GM18868 (cell line): ENCODE measurements at regions not wholly inside any gene's neighbourhood (a gene's known extent, or its start where the extent isn't known, plus 50 kb on each side); places are given as distances from the start of the nearest gene placed in this dataset.
A peak's percentile ranks its signal among the peaks of the same experiment; 100 is the strongest.

Experiments used
- ATAC-seq: cut with Tn5 transposase; IDR thresholded peaks from one replicate; pipeline ENCODE4 v1.9.1; 2021; ENCODE audit warnings: mild to moderate bottlenecking, moderate library complexity; ENCODE audit not compliant: unreplicated experiment

DNA sequence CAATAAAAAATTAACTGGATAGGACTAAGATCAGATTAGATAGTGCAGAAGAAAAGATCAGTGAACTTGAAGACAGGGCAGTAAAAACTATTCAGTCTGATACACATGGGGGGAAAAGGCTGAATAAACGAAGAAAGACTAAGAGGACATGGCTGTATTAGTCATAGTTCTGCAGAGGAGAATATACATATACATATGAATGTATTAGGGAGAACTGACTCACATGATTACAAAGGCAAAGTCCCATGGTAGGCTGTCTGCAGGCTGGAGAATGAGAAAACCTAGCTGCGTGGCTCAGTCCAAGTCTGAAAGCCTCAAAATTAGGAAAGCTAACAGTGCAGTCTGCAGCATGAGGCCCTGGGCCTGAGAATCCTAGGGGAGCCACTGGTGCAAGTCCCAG is 98.2 kb upstream of the GNAO1 start:
- no peak for ATAC-seq

DNA sequence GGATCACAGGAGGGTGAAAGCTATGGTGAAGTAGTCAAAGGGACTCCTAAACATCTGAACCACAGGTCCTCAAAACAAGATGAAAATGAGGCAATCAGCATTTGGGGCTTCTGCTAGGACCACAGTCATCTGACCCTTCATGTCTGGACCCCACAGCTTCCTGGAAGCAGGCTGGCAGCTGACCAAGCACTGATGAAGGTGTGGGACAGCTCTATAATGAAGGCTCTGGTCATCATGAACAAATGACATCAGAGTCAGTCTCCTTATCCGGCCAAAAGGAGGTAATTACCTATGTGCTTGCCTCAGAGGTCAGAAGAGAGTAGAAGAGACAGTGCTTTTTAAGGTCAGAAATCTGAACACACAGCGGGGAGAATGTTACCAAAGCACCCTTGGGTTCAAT is 101.2 kb upstream of the GNAO1 start:
- ATAC-seq: no peak

DNA sequence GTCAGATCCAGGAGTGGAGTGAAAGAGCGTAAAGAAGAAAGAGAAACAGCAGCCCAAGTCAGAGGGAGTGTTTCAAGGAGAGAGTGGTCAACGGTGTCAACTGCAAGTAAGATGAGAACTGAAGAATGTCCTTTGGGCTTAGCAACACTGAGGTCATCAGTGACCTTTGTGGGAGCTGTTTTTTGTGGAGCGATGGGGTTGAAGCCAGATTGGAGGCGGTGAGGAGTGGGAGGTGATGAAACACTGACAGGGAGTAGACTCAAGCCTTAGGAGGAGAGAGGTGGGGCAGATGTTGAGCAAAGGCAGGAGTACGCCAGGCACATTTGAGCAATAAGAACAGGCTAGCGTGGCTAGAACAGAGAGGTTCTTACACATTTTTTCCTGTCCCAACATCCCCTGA is 103.7 kb upstream of the GNAO1 start:
- no peak for ATAC-seq

DNA sequence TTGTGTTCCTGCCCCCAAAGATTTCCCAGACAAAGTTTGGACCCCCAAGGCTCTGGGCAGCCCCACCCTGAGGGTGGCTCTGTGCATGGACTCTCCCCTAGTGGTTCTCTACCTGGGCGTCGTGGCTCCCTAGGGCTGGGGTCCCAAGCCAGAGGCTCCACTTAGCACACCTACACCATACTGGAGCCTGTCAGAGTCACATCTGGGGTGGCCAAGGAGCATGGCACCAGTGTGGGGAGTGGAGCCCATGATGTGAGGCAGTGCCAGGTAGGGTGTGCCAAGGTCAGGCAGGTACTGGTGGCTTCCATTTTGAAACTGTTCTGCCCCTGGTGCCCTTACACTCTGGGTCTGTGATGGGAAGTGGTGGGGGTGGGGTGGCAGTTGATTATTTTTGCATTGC is 109.9 kb upstream of the GNAO1 start:
- ATAC-seq: no peak

DNA sequence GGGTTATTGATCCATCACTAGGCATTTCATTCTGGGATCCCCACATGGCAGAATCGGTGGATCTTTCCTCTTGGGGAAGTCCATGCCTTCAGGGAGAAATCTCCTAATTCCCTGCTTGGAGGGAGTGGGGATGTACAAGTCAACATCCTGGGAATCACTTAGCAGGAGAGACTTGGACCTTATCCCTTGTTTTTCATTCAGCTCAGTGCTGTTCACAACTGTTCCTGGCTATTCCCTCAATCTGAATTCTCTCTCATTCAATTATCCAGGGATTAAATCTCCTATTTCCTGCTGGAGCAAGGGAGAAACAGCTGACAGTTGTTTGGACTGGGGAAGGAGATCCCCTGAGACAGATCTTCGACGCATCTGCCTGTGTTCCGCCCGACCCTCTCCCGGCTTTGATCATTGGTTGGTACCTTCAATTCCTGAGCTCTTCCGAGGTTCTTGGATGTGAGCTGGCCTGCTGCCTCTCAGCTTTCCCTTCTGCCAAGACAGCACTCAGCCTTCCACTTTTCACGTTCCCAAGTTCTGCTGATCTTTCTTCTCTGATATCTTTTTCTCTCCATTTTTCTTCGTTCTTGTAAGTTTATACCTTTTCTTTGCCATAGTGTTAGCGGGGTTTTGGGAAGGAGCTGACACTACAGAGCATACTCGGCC is 115.4 kb upstream of the GNAO1 start:
- ATAC-seq: no peak

DNA sequence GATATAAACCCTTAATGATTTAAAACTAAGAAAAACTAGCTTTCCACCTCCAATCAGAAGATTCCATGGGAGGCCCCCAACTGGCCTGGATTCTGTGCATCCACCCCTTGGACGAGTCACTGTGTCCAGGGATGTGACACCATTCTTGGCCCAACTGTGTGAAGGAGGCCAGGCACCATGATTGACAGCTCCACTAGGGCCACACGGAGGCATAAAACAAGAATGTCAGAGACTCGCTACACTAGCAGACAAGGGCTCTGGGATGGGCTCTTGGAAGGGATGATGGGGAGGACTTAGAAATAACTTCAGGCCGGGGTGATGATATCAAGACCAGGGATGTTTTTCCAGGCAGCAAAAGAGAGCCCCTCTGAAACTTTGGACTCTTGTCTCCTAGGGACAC is 117.8 kb upstream of the GNAO1 start:
- no peak for ATAC-seq

DNA sequence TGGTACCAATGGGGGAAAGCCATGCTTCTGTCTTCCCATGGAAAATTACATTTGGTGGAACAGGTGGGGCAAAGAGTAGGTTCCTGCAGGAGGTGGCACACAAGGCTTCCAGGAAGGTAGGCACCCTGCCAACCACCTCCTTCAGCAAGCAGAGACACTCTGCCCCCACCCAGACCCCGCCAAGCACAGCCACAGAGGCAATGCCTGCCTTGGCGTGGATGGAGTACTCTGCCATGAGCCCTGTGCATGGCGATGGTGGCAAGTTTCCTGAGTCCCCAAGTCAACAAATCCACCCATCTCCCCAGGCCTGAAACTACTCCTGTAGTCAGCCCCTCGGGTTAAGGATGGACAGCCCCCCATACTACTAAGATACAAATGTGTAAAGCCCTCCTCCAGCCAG is 119.2 kb upstream of the GNAO1 start:
- ATAC-seq: no peak

DNA sequence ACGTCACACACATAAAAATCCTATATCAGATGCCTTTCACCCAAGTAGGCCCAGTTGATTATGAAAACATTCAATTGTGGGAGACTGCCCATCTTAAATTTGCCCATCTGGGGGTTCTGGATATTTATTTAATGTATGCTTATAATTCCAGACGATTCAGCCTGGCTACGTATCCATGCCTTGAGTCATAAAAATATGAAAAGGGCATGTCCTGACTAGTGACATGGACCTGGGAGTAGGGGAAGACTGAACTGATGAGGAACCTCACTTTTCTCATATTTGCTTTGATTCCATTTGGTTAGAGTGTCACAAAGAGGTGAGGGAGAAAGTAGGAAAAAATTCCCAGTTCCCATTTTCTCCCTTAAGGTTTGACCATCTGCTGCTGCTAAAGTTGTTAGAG is 122.5 kb upstream of the GNAO1 start:
- no peak for ATAC-seq

DNA sequence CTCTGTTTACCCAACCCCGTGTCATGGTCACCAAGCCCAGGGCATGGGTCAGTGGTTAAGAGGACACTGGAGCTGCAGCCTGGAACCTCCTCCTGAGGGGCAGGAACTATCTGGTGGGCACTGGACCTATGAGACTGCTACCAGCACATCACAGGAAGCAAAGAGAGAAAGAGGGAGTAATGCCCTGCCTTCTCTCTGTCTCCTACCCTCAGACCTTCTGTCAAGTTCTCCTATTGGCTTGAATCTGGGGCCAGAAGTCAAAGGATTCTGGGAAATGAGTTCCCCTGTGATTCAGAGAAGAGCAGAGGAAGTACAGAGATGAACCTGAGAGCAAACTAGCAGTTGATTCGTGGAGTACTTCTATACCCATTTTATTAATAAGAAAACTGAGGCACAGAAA is 123.0 kb upstream of the GNAO1 start:
- no peak for ATAC-seq

DNA sequence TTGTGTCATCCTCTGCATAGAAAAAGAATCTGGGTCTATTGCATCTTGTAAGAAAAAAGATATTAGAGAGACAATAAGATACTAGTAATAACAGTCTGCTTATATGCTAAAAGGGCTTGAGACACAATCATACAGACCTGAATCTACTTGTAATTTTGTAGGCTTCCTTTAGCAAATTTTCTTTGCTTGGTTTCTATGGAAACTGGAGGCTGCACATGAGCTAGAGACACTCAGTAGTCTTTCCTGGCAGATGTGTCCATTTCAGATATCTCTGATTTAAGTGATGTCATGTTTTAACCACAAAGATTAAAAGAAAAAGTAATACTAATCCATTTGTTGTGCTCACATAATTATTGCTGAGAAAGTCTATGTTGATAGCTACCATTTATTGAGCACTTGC is 123.9 kb upstream of the GNAO1 start:
- ATAC-seq: no peak

DNA sequence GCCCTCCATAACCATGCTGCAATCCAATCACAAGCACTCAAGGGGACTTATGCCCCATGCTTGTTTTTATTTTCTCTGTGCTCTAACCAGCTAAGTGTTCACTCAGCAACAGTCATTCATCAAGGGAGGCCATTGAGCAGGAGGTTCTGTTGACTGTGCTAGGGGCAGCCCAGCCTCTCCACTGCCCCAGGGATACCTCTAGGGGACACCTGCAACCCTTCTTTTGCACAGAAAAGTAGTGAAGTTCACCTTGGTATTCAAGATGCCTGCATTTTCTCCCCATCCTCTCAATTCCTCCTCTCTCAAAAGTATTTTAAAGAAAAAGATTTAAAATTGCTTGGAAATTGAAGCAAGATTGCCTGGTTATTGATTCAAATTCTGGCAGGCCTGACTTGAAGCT is 124.7 kb upstream of the GNAO1 start:
- ATAC-seq: no peak

DNA sequence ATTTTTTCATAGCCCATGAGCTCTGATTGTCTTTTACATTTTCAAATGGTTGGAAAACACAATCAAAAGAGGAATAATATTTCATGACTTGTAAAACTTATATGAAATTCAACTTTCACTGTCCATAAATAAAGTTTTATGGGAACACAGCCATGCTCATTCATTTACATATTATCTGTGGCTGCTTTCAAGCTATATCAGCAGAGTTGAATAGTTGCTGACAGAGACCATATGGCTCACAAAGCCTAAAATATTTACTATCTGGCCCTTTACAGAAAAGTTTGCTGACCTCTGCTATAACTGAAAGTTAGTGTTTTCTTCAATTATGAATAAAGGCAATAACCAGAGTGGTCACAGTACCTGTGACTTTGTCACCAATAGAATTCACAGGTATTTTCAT is 128.2 kb upstream of the GNAO1 start:
- ATAC-seq: no peak

DNA sequence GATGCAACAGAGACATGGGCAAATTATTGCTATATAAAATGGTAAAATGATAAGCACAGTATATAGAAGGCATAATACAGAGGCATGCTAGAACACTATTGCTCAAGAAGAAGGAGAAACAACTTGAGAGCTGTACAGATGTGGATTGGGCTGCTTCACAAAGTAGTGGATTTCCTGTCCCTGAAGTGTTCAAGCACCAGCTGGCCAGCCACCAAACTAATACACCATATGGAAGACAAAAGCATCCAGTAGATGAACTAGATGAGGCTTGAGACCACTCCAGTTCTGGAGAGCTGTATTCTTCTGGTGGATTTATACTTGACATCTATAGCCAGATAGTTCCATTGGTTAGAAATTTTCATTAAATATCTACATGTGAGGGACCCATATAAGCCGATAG is 134.1 kb upstream of the GNAO1 start:
- ATAC-seq: no peak

DNA sequence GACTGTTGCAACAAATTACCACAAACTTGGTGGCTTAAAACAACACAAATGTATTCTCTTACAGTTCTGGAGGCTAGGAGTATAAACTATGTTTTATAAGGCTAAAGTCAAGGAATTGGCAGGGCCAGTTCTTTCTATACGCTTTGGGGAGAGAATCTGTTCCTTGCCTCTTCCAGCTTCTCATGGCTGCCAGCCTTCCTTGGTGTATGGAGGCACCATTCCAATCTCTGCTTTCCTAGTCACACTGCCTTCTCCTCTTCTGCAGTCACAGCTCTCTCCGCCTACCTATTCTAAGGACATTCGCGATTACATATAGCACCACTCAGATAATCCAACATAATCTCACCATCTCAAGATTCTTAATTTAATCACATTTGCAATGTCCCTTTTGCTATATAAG is 140.4 kb upstream of the GNAO1 start:
- no peak for ATAC-seq

DNA sequence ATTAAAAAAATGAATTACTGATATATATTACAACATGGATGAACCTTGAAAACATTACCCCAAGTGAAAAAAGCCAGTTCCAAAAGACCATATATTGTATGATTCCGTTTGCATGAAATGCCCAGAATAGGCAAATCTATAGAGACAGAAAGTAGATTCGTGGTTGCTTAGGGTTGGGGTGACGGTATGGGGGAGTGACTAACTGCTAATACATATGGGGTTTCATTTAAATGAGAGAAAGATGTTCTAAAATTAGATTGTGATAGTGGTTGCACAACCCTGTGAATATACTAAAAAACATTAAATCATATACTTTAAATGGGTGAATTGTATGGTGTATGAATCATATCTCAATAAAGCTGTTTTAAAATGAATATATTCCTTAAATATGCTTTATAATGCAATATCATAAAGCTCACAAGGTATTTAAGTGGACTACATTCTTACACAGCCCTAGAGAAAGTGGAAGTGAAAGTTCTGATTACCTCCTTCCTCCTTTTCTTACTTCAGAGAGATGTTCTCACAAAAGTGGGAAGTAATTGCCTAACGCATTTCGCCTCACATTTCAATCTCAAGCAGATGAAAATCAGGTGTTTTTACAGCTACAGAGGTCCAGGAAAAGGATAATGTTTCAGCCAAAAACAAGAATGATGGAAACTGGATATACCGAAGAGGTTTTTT is 142.7 kb upstream of the GNAO1 start:
- ATAC-seq: peak; percentile 98

DNA sequence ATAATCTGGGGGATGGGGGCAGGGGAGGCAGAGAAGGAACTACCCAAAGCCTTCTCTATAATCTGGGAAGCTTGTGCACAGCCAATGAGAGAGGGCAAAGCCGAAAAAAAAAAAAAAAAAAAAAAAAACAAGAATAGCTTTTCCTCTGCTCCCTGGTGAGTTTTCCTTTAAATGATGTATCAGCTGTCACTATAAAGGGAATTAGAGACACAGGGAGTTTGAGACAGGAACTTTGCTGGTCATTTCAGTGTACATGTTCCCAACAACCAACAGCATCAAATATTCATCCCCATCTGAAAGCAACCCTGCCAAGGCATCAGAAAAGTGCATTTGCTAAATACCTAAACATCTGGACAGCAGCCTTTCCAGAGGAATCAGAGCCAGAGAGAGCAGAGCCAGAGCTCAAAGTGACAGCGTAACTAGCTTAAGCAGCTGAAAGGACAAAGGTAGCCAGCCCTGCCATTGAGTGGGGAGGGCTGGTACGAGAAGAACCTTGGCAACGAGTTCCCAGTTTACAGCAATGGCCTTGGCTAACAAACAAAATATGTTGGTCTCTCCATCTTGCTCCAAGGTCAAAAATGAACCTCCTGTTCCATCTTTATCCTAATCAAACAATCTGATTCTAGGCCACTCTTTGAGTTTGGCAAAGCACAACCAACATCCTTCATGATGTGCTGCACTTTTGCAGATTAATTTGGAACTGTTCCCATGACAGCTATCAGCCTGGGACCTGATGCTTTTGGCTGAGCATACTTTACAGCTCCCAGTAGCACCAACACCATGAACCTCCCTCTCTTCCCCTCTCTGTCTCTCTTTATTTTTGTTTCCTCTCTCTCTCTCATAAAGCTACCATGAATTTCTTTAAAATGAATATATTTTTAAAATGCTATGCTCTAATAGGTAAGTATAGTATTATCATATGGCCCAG is 143.7 kb upstream of the GNAO1 start:
- no peak for ATAC-seq

DNA sequence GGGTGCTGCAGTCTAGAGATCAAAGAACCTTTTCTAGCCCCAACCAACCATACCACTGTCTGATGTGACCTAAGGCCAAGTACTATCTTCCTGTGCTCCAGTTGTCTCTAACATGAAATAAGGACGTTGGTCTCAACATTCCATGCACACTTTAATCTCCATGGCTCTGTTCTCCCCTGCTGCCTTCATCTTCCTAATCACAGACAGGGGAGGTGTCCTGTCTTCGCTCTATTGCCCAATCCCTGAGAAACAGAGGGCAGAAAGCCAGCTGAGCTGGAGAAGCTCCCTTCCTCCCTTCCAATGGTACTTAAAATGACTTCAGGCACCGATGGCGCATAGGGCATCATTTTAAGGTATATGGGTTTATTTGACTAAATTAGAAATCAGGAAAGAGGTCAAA is 148.9 kb upstream of the GNAO1 start:
- no peak for ATAC-seq

DNA sequence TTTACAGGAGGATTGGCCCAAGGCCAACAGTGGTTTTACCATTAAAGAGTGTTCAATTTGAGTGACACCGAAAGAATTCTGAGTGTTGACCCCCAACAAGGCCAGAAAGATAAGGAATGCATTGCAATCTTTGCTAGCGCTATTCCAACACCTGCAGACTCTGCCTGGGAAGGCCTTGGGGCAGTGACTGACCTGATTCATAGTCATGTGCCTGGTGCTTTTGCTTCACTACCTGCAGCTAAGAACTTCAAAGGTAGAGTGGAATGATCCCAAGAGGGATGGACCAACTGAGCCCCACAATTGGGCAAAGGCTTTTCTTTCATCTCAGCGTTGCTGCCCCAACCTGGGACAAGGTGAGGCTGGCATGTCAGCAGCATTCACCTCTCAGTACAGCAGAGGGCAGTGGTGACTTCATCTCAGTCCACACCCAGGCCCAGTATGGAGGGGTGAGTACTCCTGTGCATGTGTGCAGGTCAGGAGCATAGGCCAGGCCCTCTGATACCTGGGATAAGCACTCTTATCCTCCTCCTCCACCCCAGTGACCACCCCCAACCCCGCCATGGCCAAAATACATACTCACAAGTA is 149.6 kb upstream of the GNAO1 start:
- ATAC-seq: peak; percentile 77

DNA sequence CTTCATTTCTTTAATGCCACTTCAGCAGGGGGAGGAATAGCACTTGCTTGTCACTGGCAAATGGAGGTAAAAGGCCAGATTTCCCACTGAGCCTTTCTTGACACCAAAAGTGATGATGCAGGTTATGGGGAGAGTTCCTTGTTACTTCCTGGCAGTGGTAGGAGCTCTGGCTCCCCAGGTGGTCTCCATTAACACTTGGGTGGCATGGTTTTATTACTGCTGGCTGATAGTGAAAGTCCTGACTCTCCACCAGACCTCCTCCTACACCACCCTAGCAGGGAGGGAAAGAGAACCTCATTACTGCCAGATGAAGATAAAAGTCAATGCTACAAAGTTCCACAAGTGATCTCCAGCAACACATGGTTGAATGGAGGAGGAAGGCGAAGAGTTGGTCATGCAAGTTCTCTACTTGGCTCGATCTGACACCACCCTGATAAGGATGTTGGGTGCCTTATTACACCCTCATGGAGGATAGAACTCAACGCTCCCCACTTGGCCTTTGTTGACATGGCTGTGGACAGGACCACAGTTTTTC is 152.7 kb upstream of the GNAO1 start:
- no peak for ATAC-seq

DNA sequence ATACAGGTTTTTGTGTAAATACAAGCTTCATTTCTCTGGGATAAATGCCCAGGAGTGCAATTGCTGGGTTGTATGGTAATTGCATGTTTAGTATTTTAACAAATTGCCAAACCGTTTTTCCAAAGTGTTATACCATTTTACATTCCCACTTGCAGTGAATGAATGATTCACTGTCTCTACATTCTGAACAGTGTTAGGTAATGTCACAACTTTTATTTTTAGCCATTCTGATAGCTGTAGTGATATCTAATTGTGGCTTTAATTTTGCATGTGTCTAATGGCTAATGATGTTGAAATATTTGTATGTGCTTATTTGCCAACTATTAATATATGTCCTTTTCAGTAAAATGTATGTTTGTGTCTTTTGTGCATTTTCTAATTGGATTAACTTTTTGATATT is 156.9 kb upstream of the CES5A start:
- no peak for ATAC-seq

DNA sequence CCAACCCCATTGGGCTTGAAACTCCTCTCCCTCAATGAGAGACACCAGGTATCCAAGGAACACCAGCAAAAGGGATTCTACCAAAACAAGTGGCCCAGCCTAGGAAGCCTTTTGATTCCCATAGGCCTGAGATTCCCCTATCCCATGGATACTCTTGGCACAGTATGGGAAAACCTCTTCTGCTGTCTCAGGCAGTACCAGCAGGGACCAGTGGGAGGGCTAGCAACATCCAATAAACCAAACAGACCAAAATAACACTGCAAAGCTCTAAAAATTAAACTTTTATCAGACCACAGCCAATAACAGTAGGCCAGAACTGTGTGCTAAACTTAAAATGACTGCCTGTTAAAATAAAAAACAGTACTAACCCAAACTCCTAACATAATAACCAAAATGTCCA is 153.9 kb upstream of the CES5A start:
- no peak for ATAC-seq
